B cell (primary cell): ENCODE measurements at regions not wholly inside any gene's neighbourhood (a gene's known extent, or its start where the extent isn't known, plus 50 kb on each side); places are given as distances from the start of the nearest gene placed in this dataset.

ENCODE experiments used
- ATAC-seq: fragments of 200-7000 bp; cut with Tn5 transposase; one replicate; pipeline ENCODE4 v1.10.0; 2021; ENCODE audit warnings: low read depth, mild to moderate bottlenecking, moderate number of reproducible peaks, moderate library complexity
- CTCF ChIA-PET: fragments of 350-600 bp; sonication (Branson Sonifier 250); formaldehyde crosslinking; loops from one replicate; lab custom pipeline; 2021; ENCODE audit warnings: antibody characterized with exemption, inconsistent platforms; lab: Charles Lee
- POLR2A ChIA-PET: fragments of 350-600 bp; sonication (Branson Sonifier 250); formaldehyde crosslinking; loops from one replicate; lab custom pipeline; 2021; ENCODE audit warnings: antibody characterized with exemption; lab: Charles Lee
- DNase-seq: peaks from one replicate; pipeline ENCODE4 v3.0.0; 2013
- H2AFZ ChIP-seq: 2 replicates; pipeline ENCODE4 v1.6.1; 2012; ENCODE audit warnings: mild to moderate bottlenecking, low read depth, low read length; ENCODE audit not compliant: insufficient read depth, poor library complexity, severe bottlenecking
- H3K27ac ChIP-seq, 2 donors: 1 replicate in 1 of 2; 2 replicates in 1 of 2; pipeline ENCODE4 v1.5.1; 2012 to 2013; ENCODE audit warnings: low read length in 2 of 2, mild to moderate bottlenecking in 2 of 2, moderate library complexity in 1 of 2
- H3K27me3 ChIP-seq, 4 experiments: fragments of 200-600 bp in 1 of 4; sonication (generic) in 1 of 4; replicated peaks in 1 of 4; 1 replicate in 2 of 4; 2 replicates in 2 of 4; pipeline versions ENCODE4 v1.6.1 to v1.7.0; 2013 to 2016; ENCODE audit warnings: low read length in 3 of 4, mild to moderate bottlenecking in 2 of 4, mixed read lengths in 1 of 4, moderate library complexity in 1 of 4; ENCODE audit not compliant: insufficient read depth in 4 of 4, control insufficient read depth in 3 of 4; ENCODE audit errors: control extremely low read depth in 1 of 4
- H3K36me3 ChIP-seq, 2 experiments: replicated peaks in 1 of 2; 1 replicate in 1 of 2; 2 replicates in 1 of 2; pipeline versions ENCODE4 v1.6.1 to v1.7.1; 2013; ENCODE audit warnings: low read length in 1 of 2; ENCODE audit not compliant: insufficient read depth in 2 of 2, control insufficient read depth in 1 of 2; ENCODE audit errors: control extremely low read depth in 1 of 2, extremely low read depth in 1 of 2
- H3K4me1 ChIP-seq, 2 donors: fragments of 200-600 bp in 1 of 2; sonication (generic) in 1 of 2; 1 replicate in 1 of 2; 2 replicates in 1 of 2; pipeline versions ENCODE4 v1.5.1 to v1.6.1; 2013 to 2017; ENCODE audit warnings: low read length in 2 of 2; ENCODE audit not compliant: control insufficient read depth in 2 of 2, insufficient read depth in 2 of 2
- H3K4me2 ChIP-seq: replicated peaks from 2 replicates; pipeline ENCODE3; 2012; ENCODE audit warnings: mild to moderate bottlenecking, low read depth, low read length; ENCODE audit not compliant: poor library complexity, severe bottlenecking
- H3K4me3 ChIP-seq, 5 experiments: fragments of 200-600 bp in 1 of 5; sonication (generic) in 1 of 5; 1 replicate in 3 of 5; 2 replicates in 2 of 5; pipeline versions ENCODE4 v1.5.1 to v1.7.0; 2011 to 2016; ENCODE audit warnings: low read length in 4 of 5, mild to moderate bottlenecking in 4 of 5, low read depth in 2 of 5, control low read depth in 1 of 5, moderate library complexity in 1 of 5; ENCODE audit not compliant: insufficient read depth in 1 of 5; ENCODE audit errors: control extremely low read depth in 1 of 5, extremely low read depth in 1 of 5
- H3K79me2 ChIP-seq: fragments of 200-600 bp; sonication (generic); one replicate; pipeline ENCODE4 v1.6.0; 2016; ENCODE audit warnings: low read length; ENCODE audit not compliant: control insufficient read depth, insufficient read depth
- H3K9ac ChIP-seq: fragments of 200-600 bp; sonication (generic); 2 replicates; pipeline ENCODE4 v1.6.1; 2017; ENCODE audit warnings: mild to moderate bottlenecking, low read length, moderate library complexity
- H3K9me3 ChIP-seq, 3 donors: one replicate each; pipeline versions ENCODE4 v1.6.1 to v1.7.1; 2013; ENCODE audit warnings: low read length in 2 of 3; ENCODE audit not compliant: control insufficient read depth in 2 of 3, insufficient read depth in 1 of 3; ENCODE audit errors: control extremely low read depth in 1 of 3
- H4K20me1 ChIP-seq: 2 replicates; pipeline ENCODE4 v1.6.0; 2012; ENCODE audit warnings: mild to moderate bottlenecking, low read length; ENCODE audit not compliant: insufficient read depth, control insufficient read depth, poor library complexity, severe bottlenecking
- H3K27ac Mint-ChIP-seq: one replicate; pipeline ENCODE4 v1.8.0; 2021; ENCODE audit warnings: mixed read lengths
- H3K27me3 Mint-ChIP-seq: one replicate; pipeline ENCODE4 v1.8.0; 2021; ENCODE audit warnings: mixed read lengths
- H3K4me1 Mint-ChIP-seq: one replicate; pipeline ENCODE4 v1.8.0; 2021; ENCODE audit warnings: mixed read lengths
- H3K4me3 Mint-ChIP-seq: one replicate; pipeline ENCODE4 v1.8.0; 2021; ENCODE audit warnings: mixed read lengths
- H3K9me3 Mint-ChIP-seq: one replicate; pipeline ENCODE4 v1.8.0; 2022; ENCODE audit warnings: mixed read lengths; ENCODE audit not compliant: insufficient read depth
- EZH2 ChIP-seq: IDR thresholded peaks from 2 replicates; pipeline ENCODE4 v1.6.1; 2012; ENCODE audit warnings: borderline replicate concordance, low read depth, mild to moderate bottlenecking, moderate library complexity, low read length; ENCODE audit not compliant: insufficient read depth, poor library complexity, severe bottlenecking
- WGBS: methylation state at CpG from one replicate; pipeline ENCODE4 v1.1.5; 2013; ENCODE audit warnings: missing lambda C conversion rate; ENCODE audit not compliant: insufficient coverage; 5-methylcytosine and 5-hydroxymethylcytosine counted together
- intact Hi-C: fragments of 100-400 bp; cut with micrococcal nuclease; formaldehyde crosslinking; loops from one replicate; pipeline ENCODE4 v1.10.0; 2022
- TF ChIP-seq, protein P1 (sequence below): fragments of 200-600 bp; IDR thresholded peaks from one replicate; pipeline ENCODE4 v1.8.0; 2022; ENCODE audit warnings: antibody characterized with exemption, mild to moderate bottlenecking

DNA sequence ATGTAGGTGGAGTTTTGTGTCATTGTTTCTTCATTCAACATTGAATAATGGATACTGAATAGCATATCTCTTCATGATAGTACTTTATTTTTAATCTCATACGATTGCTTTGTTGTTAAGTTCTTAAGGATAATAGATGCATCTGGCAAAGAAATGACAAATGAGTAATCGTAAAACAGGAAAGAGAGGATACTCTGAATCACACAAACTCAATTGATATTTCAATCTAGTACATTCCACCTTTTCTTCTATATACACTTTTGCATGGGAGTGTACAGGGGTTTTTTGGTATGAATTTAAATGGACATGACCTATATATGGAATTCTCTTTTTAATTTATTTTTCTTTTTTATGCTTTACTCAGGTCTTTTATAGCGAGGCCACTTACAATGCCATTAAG is 186.9 kb upstream of the STK26 start:
- DNase-seq, result no peak
- Histone ChIP-seq H2AFZ (no peak overlapping the region), H3K27me3 (peaks cover 0 to 5% (median 0%) of the 10 kb centered on the region in 4 experiments), H3K9me3 (no peaks in the 10 kb centered on the region), H3K27ac (no peak overlapping the region), H3K36me3 (no peaks in the 10 kb centered on the region), H3K4me3 (no peak overlapping the region), H3K4me1 (peaks cover 3 to 6% of the 10 kb centered on the region in 2 donors), H3K4me2 (no peak overlapping the region), H3K9ac (no peak overlapping the region), H3K79me2 (no peaks in the 10 kb centered on the region), H4K20me1 (no peaks in the 10 kb centered on the region)
- ChIA-PET CTCF (interaction anchor here (1.2 kb wide), 1 partner anchor 795 kb away, joined by 3 read pairs; no protein-coding TSS in a partner anchor), POLR2A (no interaction called here)
- no peaks in the 10 kb centered on the region for H3K27me3 Mint-ChIP-seq
- no peak overlapping the region for H3K27ac Mint-ChIP-seq
- H3K4me1 Mint-ChIP-seq, result peaks cover 14% of the 10 kb centered on the region
- no peaks in the 10 kb centered on the region for H3K9me3 Mint-ChIP-seq
- no peak overlapping the region for H3K4me3 Mint-ChIP-seq
- no CpG with 5 or more reads among the region's 3 CpGs for WGBS
- intact Hi-C loops, result no loop called here
- no peak for ATAC-seq
- TF ChIP-seq EZH2, result no peak
- TF ChIP-seq, protein P1, sequence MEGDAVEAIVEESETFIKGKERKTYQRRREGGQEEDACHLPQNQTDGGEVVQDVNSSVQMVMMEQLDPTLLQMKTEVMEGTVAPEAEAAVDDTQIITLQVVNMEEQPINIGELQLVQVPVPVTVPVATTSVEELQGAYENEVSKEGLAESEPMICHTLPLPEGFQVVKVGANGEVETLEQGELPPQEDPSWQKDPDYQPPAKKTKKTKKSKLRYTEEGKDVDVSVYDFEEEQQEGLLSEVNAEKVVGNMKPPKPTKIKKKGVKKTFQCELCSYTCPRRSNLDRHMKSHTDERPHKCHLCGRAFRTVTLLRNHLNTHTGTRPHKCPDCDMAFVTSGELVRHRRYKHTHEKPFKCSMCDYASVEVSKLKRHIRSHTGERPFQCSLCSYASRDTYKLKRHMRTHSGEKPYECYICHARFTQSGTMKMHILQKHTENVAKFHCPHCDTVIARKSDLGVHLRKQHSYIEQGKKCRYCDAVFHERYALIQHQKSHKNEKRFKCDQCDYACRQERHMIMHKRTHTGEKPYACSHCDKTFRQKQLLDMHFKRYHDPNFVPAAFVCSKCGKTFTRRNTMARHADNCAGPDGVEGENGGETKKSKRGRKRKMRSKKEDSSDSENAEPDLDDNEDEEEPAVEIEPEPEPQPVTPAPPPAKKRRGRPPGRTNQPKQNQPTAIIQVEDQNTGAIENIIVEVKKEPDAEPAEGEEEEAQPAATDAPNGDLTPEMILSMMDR, result no peak

DNA sequence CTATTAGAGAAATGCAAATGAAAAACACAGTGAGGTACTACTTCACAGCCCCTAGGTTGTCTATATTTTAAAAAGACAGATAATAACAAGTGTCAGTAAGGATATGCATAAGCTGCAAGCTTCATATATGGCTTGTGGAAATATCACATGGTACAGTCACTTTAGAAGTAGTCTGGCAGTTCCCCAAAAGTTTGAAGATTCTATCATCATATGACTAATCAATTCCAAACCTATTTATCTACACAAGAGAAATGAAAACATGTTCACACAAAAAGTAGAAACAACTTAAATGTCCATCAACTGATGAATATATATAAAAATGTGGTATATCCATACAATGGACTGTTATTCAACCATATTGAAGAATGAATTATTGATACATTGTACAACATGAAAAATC is 185.8 kb upstream of the STK26 start:
- no peaks in the 10 kb centered on the region for H3K9me3 Mint-ChIP-seq
- ATAC-seq (no peak), DNase-seq (no peak)
- no peaks in the 10 kb centered on the region for H3K27me3 Mint-ChIP-seq
- H3K27me3 ChIP-seq, result peaks cover 0 to 5% (median 0%) of the 10 kb centered on the region in 4 experiments
- no peaks in the 10 kb centered on the region for H3K36me3 ChIP-seq
- no peak overlapping the region for H3K27ac ChIP-seq
- no peak overlapping the region for H3K4me3 ChIP-seq
- H3K4me3 Mint-ChIP-seq, result no peak overlapping the region
- TF ChIP-seq EZH2, result no peak
- TF ChIP-seq, protein P1, result no peak
- POLR2A ChIA-PET, result no interaction called here
- no peak overlapping the region for H2AFZ ChIP-seq
- H3K9ac ChIP-seq, result no peak overlapping the region
- H3K79me2 ChIP-seq, result no peaks in the 10 kb centered on the region
- no peak overlapping the region for H3K4me2 ChIP-seq
- intact Hi-C loops, result no loop called here
- no peaks in the 10 kb centered on the region for H3K9me3 ChIP-seq
- peaks cover 6 to 7% of the 10 kb centered on the region in 2 donors for H3K4me1 ChIP-seq
- H4K20me1 ChIP-seq, result no peaks in the 10 kb centered on the region
- CTCF ChIA-PET, result no interaction called here
- H3K4me1 Mint-ChIP-seq, result peaks cover 5% of the 10 kb centered on the region
- no peak overlapping the region for H3K27ac Mint-ChIP-seq
